ENCODE measurements at regions not wholly inside any gene's neighbourhood (a gene's known extent, or its start where the extent isn't known, plus 50 kb on each side); places are given as distances from the start of the nearest gene placed in this dataset.

GRCh38 chr2:129113776-129114175 lies 795.1 kb upstream of the HS6ST1 start:
- intact Hi-C loops (cut with DNase I) = no loop called here
- no peak for ATAC-seq
- DNase-seq (ENCODE audit: low spot score) = no peak

- peak; percentile 48 for ATAC-seq
- intact Hi-C loops (cut with DNase I) = no loop called here
- DNase-seq (ENCODE audit: low spot score) = no peak
These were observed 798.8 kb upstream of the HS6ST1 start for GRCh38 chr2:129117434-129117833.

GRCh38 chr2:129118296-129118695 lies 799.6 kb upstream of the HS6ST1 start:
- DNase-seq (ENCODE audit: low spot score) (no peak), ATAC-seq (no peak)

GRCh38 chr2:129129087-129129486 lies 810.4 kb upstream of the HS6ST1 start:
- no peak for ATAC-seq
- no peak for DNase-seq (ENCODE audit: low spot score)
- intact Hi-C loops (cut with DNase I) = no loop called here

More at GRCh38 chr2:129118296-129118695, 799.6 kb upstream of the HS6ST1 start:
- intact Hi-C loops (cut with DNase I) = no loop called here

GRCh38 chr2:129133692-129134641 lies 815.3 kb upstream of the HS6ST1 start:
- intact Hi-C loops (cut with DNase I) = no loop called here
- DNase-seq (ENCODE audit: low spot score) = no peak
- no peak for ATAC-seq

GRCh38 chr2:129135017-129135416 lies 816.3 kb upstream of the HS6ST1 start:
- intact Hi-C loops (cut with DNase I) = no loop called here
- ATAC-seq = no peak
- DNase-seq (ENCODE audit: low spot score) = no peak

- intact Hi-C loops (cut with DNase I) = no loop called here
- ATAC-seq (no peak), DNase-seq (ENCODE audit: low spot score) (no peak)
These were observed 820.7 kb upstream of the HS6ST1 start for GRCh38 chr2:129139380-129139779.

- DNase-seq (ENCODE audit: low spot score) (no peak), ATAC-seq (no peak)
- intact Hi-C loops (cut with DNase I) = no loop called here
These were observed 823.8 kb upstream of the HS6ST1 start for GRCh38 chr2:129142465-129142864.

GRCh38 chr2:129144082-129144791 lies 825.6 kb upstream of the HS6ST1 start:
- DNase-seq (ENCODE audit: low spot score) (no peak), ATAC-seq (no peak)
- intact Hi-C loops (cut with DNase I) = no loop called here

- DNase-seq (ENCODE audit: low spot score) (no peak), ATAC-seq (no peak)
- intact Hi-C loops (cut with DNase I) = no loop called here
These were observed 827.0 kb upstream of the RAB6C start for GRCh38 chr2:129152514-129152913.

- DNase-seq (ENCODE audit: low spot score) (no peak), ATAC-seq (peak; percentile 63)
- intact Hi-C loops (cut with DNase I) = no loop called here
These were observed 818.6 kb upstream of the RAB6C start for GRCh38 chr2:129160879-129161278.

GRCh38 chr2:129164220-129164949 lies 815.1 kb upstream of the RAB6C start:
- intact Hi-C loops (cut with DNase I) = no loop called here
- ATAC-seq (peak; percentile 55), DNase-seq (ENCODE audit: low spot score) (no peak)

GRCh38 chr2:129165006-129165405 lies 814.5 kb upstream of the RAB6C start:
- DNase-seq (ENCODE audit: low spot score) (no peak), ATAC-seq (peak; percentile 80)
- intact Hi-C loops (cut with DNase I) = no loop called here

- DNase-seq (ENCODE audit: low spot score) (no peak), ATAC-seq (no peak)
- intact Hi-C loops (cut with DNase I) = no loop called here
These were observed 812.0 kb upstream of the RAB6C start for GRCh38 chr2:129167456-129167855.

GRCh38 chr2:129170570-129170969 lies 808.9 kb upstream of the RAB6C start:
- DNase-seq (ENCODE audit: low spot score) (no peak), ATAC-seq (no peak)
- intact Hi-C loops (cut with DNase I) = no loop called here

GRCh38 chr2:129174143-129174542 lies 805.3 kb upstream of the RAB6C start:
- DNase-seq (ENCODE audit: low spot score) = no peak
- intact Hi-C loops (cut with DNase I) = no loop called here
- no peak for ATAC-seq

- ATAC-seq = no peak
- intact Hi-C loops (cut with DNase I) = no loop called here
- DNase-seq (ENCODE audit: low spot score) = no peak
These were observed 804.4 kb upstream of the RAB6C start for GRCh38 chr2:129175051-129175450.

GRCh38 chr2:129176375-129176774 lies 803.1 kb upstream of the RAB6C start:
- intact Hi-C loops (cut with DNase I) = no loop called here
- DNase-seq (ENCODE audit: low spot score) = no peak
- no peak for ATAC-seq

GRCh38 chr2:129178356-129178755 lies 801.1 kb upstream of the RAB6C start:
- intact Hi-C loops (cut with DNase I) = no loop called here
- ATAC-seq (peak; percentile 63), DNase-seq (ENCODE audit: low spot score) (no peak)

- no peak for DNase-seq (ENCODE audit: low spot score)
- no peak for ATAC-seq
- intact Hi-C loops (cut with DNase I) = no loop called here
These were observed 800.3 kb upstream of the RAB6C start for GRCh38 chr2:129179199-129179598.

Data from sciatic nerve (tissue), 2 donors.